Fibroblast of lung (primary cell): ENCODE measurements at regions not wholly inside any gene's neighbourhood (a gene's known extent, or its start where the extent isn't known, plus 50 kb on each side); places are given as distances from the start of the nearest gene placed in this dataset.

Source experiments
- DNase-seq, 2 donors: peaks; one replicate each; pipeline versions ENCODE4 v3.0.0 to v3.0.0-alpha.2; 2010; ENCODE audit warnings: low read depth in 2 of 2
- H2AFZ ChIP-seq: 2 replicates; pipeline ENCODE4 v1.5.1; 2012; ENCODE audit warnings: low read length, control low read depth, inconsistent platforms
- H3K27ac ChIP-seq: 2 replicates; pipeline ENCODE4 v1.5.1; 2011; ENCODE audit warnings: low read length, control low read depth; ENCODE audit not compliant: insufficient read depth
- H3K27me3 ChIP-seq: 2 replicates; pipeline ENCODE4 v1.5.1; 2011; ENCODE audit warnings: mild to moderate bottlenecking, low read length; ENCODE audit not compliant: control insufficient read depth, insufficient read depth
- H3K36me3 ChIP-seq: 2 replicates; pipeline ENCODE4 v1.5.1; 2011; ENCODE audit warnings: low read length; ENCODE audit not compliant: control insufficient read depth, insufficient read depth
- H3K4me1 ChIP-seq: 2 replicates; pipeline ENCODE4 v1.5.1; 2011; ENCODE audit warnings: low read length; ENCODE audit not compliant: control insufficient read depth, insufficient read depth; ENCODE audit errors: extremely low read depth
- H3K4me2 ChIP-seq: 2 replicates; pipeline ENCODE4 v1.5.1; 2011; ENCODE audit warnings: low read length, control low read depth; ENCODE audit not compliant: insufficient read depth; ENCODE audit errors: extremely low read depth
- H3K4me3 ChIP-seq, 4 experiments: fragments of 200-600 bp in 1 of 4; sonication (generic) in 1 of 4; replicated peaks in 1 of 4; 2 replicates each; pipeline ENCODE4 v1.5.1; 2011 to 2016; ENCODE audit warnings: low read length in 4 of 4, low read depth in 3 of 4, mild to moderate bottlenecking in 3 of 4, control low read depth in 2 of 4, inconsistent platforms in 1 of 4, mixed read lengths in 1 of 4; ENCODE audit not compliant: insufficient read depth in 1 of 4; ENCODE audit errors: control extremely low read depth in 1 of 4
- H3K79me2 ChIP-seq: 2 replicates; pipeline ENCODE4 v1.5.1; 2012; ENCODE audit warnings: mild to moderate bottlenecking, low read length, inconsistent platforms; ENCODE audit not compliant: control insufficient read depth, insufficient read depth
- H3K9ac ChIP-seq: 2 replicates; pipeline ENCODE4 v1.5.1; 2011; ENCODE audit warnings: mild to moderate bottlenecking, low read length, control low read depth; ENCODE audit not compliant: insufficient read depth
- H3K9me3 ChIP-seq: 2 replicates; pipeline ENCODE4 v1.5.1; 2012; ENCODE audit warnings: low read depth, low read length; ENCODE audit not compliant: control insufficient read depth, insufficient read depth
- H4K20me1 ChIP-seq: 2 replicates; pipeline ENCODE4 v1.5.1; 2011; ENCODE audit warnings: low read length; ENCODE audit not compliant: control insufficient read depth, insufficient read depth; ENCODE audit errors: extremely low read depth
- CTCF ChIP-seq, 2 donors: IDR thresholded peaks in 1 of 2; conservative IDR thresholded peaks in 1 of 2; 1 replicate in 1 of 2; 2 replicates in 1 of 2; pipeline ENCODE4 v1.5.1; 2011 to 2012; ENCODE audit warnings: low read length in 2 of 2, control low read depth in 1 of 2, inconsistent platforms in 1 of 2, low read depth in 1 of 2, mild to moderate bottlenecking in 1 of 2
- EZH2 ChIP-seq: IDR thresholded peaks from 2 replicates; pipeline ENCODE4 v1.5.1; 2012; ENCODE audit warnings: low read length, control low read depth, mild to moderate bottlenecking; ENCODE audit errors: missing control alignments

GRCh38 chr17:36825113-36825512, 112.2 kb upstream of the LHX1 start:
- Histone ChIP-seq H3K27me3 (peaks cover 3% of the 10 kb centered on the region), H3K4me3 (no peak overlapping the region), H3K9ac (no peak overlapping the region), H3K4me2 (no peak overlapping the region), H2AFZ (no peak overlapping the region), H3K4me1 (no peaks in the 10 kb centered on the region), H3K36me3 (no peaks in the 10 kb centered on the region), H3K79me2 (no peaks in the 10 kb centered on the region), H3K27ac (no peak overlapping the region), H4K20me1 (no peaks in the 10 kb centered on the region), H3K9me3 (no peaks in the 10 kb centered on the region)
- no peak for DNase-seq
- TF ChIP-seq EZH2 (no peak), CTCF (conservative IDR thresholded peaks at IDR 0.05 in 1 of 2, IDR thresholded peaks at IDR 0.05 in 1 of 2; ENCODE audit: low read depth in 1 of 2, low read length in 2 of 2) (no peak)

DNA sequence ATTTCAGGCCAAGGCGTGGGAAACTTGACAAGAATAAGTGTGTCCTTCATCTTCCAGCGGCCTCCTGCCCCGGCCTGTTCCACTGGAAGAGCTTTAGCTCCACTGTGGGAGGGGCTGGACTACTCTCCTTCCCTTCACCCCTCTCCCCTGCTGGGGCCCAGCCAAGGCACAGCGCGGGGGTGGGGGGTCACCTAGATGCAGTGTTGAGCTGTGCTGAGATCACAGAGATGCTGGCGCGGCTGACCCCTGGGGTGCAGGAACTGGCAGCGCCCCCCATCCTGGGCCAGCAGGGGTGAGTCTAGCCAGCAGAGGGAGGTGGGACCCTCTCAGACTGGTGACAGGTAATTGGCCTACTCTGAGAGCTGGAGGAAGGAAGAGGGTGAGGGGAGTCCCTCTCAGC, 111.8 kb upstream of the LHX1 start:
- no peak for TF ChIP-seq EZH2
- TF ChIP-seq CTCF (conservative IDR thresholded peaks at IDR 0.05 in 1 of 2, IDR thresholded peaks at IDR 0.05 in 1 of 2; ENCODE audit: low read depth in 1 of 2, low read length in 2 of 2): no peak
- DNase-seq: no peak
- no peak overlapping the region for H3K4me3 ChIP-seq
- H3K27me3 ChIP-seq: peaks cover 3% of the 10 kb centered on the region
- H3K27ac ChIP-seq: no peak overlapping the region
- H3K36me3 ChIP-seq: no peaks in the 10 kb centered on the region
- no peak overlapping the region for H3K9ac ChIP-seq
- H3K79me2 ChIP-seq: no peaks in the 10 kb centered on the region
- no peaks in the 10 kb centered on the region for H4K20me1 ChIP-seq
- no peaks in the 10 kb centered on the region for H3K9me3 ChIP-seq
- H3K4me1 ChIP-seq: no peaks in the 10 kb centered on the region
- no peak overlapping the region for H2AFZ ChIP-seq
- no peak overlapping the region for H3K4me2 ChIP-seq

DNA sequence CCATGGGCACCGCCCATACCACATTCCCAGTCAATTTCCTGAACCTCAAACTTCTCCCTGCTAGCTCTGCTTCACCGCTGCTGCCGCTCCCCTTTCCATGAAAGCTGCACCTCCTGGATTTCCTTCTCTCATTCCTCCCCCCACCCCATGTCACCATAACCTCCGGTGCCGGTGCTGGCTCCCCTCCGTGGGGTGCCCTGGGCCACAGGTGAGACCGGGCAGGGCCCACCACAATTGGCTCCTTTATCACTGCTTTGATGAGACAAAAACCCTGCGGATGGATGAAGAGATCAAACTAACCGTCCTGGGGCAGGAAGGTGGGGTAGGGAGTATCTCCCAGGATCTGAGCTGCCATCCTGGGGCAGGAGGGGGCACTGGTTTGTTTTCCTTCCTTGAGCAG, 111.3 kb upstream of the LHX1 start:
- H3K27me3 ChIP-seq: peaks cover 3% of the 10 kb centered on the region
- no peaks in the 10 kb centered on the region for H3K79me2 ChIP-seq
- no peaks in the 10 kb centered on the region for H3K36me3 ChIP-seq
- no peak overlapping the region for H2AFZ ChIP-seq
- no peak for DNase-seq
- H4K20me1 ChIP-seq: no peaks in the 10 kb centered on the region
- H3K27ac ChIP-seq: no peak overlapping the region
- H3K9me3 ChIP-seq: no peaks in the 10 kb centered on the region
- no peaks in the 10 kb centered on the region for H3K4me1 ChIP-seq
- H3K9ac ChIP-seq: no peak overlapping the region
- no peak for TF ChIP-seq CTCF (conservative IDR thresholded peaks at IDR 0.05 in 1 of 2, IDR thresholded peaks at IDR 0.05 in 1 of 2; ENCODE audit: low read depth in 1 of 2, low read length in 2 of 2)
- no peak for TF ChIP-seq EZH2
- no peak overlapping the region for H3K4me3 ChIP-seq
- no peak overlapping the region for H3K4me2 ChIP-seq
